ENCODE measurements at regions not wholly inside any gene's neighbourhood (a gene's known extent, or its start where the extent isn't known, plus 50 kb on each side); places are given as distances from the start of the nearest gene placed in this dataset.

DNA sequence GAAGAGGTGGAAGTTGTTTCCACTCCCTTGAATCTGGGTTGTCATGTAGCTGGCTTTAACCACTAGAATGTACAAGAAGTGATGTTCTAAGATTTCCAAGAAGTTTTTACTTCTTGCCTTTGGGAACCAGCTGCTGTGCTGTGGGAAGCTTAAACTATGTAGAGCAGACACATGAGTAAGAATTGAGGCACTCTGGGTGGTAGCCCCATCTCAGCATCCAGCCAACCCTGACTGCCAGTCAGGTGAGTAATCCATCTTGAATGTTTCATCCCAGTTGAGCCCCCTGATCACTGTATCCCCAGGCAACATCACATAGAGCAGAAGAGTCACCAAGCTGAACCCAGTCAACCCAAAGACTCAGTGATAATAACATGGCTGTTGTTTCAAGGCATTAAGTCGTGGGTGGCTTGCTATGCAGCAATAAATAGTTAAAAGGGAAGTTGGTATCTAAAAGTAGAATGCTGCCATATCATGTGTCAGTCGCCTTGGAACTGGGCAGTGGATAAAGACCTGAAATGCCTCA lies 62.8 kb upstream of the GPR139 start:
- Mint-ChIP-seq H3K4me3 (ENCODE audit: unreplicated experiment) (no peak overlapping the region), H3K36me3 (ENCODE audit: insufficient read depth, unreplicated experiment) (no peaks in the 10 kb centered on the region), H3K4me1 (ENCODE audit: low read depth, unreplicated experiment) (no peaks in the 10 kb centered on the region), H3K9me3 (ENCODE audit: unreplicated experiment) (no peaks in the 10 kb centered on the region), H3K27me3 (ENCODE audit: insufficient read depth, unreplicated experiment) (peaks cover 25% of the 10 kb centered on the region), H3K27ac (ENCODE audit: unreplicated experiment) (no peak overlapping the region)
- POLR2A ChIA-PET = no interaction called here
- CTCF ChIA-PET = no interaction called here
- intact Hi-C loops (cut with micrococcal nuclease; ENCODE audit: unreplicated experiment) = no loop called here
- TF ChIP-seq, protein P1, sequence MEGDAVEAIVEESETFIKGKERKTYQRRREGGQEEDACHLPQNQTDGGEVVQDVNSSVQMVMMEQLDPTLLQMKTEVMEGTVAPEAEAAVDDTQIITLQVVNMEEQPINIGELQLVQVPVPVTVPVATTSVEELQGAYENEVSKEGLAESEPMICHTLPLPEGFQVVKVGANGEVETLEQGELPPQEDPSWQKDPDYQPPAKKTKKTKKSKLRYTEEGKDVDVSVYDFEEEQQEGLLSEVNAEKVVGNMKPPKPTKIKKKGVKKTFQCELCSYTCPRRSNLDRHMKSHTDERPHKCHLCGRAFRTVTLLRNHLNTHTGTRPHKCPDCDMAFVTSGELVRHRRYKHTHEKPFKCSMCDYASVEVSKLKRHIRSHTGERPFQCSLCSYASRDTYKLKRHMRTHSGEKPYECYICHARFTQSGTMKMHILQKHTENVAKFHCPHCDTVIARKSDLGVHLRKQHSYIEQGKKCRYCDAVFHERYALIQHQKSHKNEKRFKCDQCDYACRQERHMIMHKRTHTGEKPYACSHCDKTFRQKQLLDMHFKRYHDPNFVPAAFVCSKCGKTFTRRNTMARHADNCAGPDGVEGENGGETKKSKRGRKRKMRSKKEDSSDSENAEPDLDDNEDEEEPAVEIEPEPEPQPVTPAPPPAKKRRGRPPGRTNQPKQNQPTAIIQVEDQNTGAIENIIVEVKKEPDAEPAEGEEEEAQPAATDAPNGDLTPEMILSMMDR (IDR thresholded peaks at IDR 0.05; ENCODE audit: insufficient read depth in 1 of 2, low read depth in 1 of 2, low read length in 1 of 2, severe bottlenecking in 1 of 2, unreplicated experiment in 1 of 2) = no peak
- Histone ChIP-seq H3K4me3 (ENCODE audit: low read depth, low read length) (no peak overlapping the region), H3K36me3 (ENCODE audit: control insufficient read depth, insufficient read depth, low read length) (no peaks in the 10 kb centered on the region), H3K27me3 (replicated peaks; ENCODE audit: control insufficient read depth, insufficient read depth, low read length) (no peaks in the 10 kb centered on the region; the same call in 1 of the 2 replicates), H3K9me3 (no peaks in the 10 kb centered on the region), H3K4me1 (no peaks in the 10 kb centered on the region)
- DNase-seq = no peak
- no TSS peak for BruUV-seq (replicated peaks)

DNA sequence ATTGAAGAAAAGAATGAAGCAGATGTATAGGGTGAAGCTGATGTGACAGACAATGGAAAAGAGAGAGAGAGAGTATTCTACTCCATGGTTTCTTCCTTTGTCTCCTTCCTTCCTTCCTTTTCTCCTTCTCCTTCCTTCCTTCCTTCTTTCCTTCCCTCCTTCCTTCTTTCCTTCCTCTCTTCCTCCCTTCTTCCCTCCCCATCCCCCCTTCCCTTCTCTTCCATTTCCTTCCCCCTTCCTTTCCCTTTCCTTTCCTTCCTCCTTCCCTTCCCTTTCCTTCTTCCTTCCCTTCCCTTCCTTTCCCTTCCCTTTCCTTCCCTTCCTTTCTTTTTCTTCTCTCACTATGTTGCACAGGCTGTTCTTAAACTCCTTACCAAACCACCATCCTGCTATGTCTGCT lies 55.7 kb upstream of the GPR139 start:
- Mint-ChIP-seq H3K36me3 (ENCODE audit: insufficient read depth, unreplicated experiment) (peaks cover 4% of the 10 kb centered on the region), H3K27ac (ENCODE audit: unreplicated experiment) (no peak overlapping the region), H3K4me1 (ENCODE audit: low read depth, unreplicated experiment) (no peaks in the 10 kb centered on the region), H3K9me3 (ENCODE audit: unreplicated experiment) (peaks cover 20% of the 10 kb centered on the region), H3K4me3 (ENCODE audit: unreplicated experiment) (no peak overlapping the region), H3K27me3 (ENCODE audit: insufficient read depth, unreplicated experiment) (peaks cover 27% of the 10 kb centered on the region)
- intact Hi-C loops (cut with micrococcal nuclease; ENCODE audit: unreplicated experiment) = no loop called here
- Histone ChIP-seq H3K4me1 (no peaks in the 10 kb centered on the region), H3K4me3 (ENCODE audit: low read depth, low read length) (no peak overlapping the region), H3K9me3 (no peaks in the 10 kb centered on the region), H3K27me3 (replicated peaks; ENCODE audit: control insufficient read depth, insufficient read depth, low read length) (no peaks in the 10 kb centered on the region), H3K36me3 (ENCODE audit: control insufficient read depth, insufficient read depth, low read length) (no peaks in the 10 kb centered on the region)
- CTCF ChIA-PET = no interaction called here
- POLR2A ChIA-PET = no interaction called here
- TF ChIP-seq, protein P1 (IDR thresholded peaks at IDR 0.05; ENCODE audit: insufficient read depth in 1 of 2, low read depth in 1 of 2, low read length in 1 of 2, severe bottlenecking in 1 of 2, unreplicated experiment in 1 of 2) = no peak
- no TSS peak for BruUV-seq (replicated peaks)
- DNase-seq = no peak

All from Caco-2 (cell line).